Astrocyte (in vitro differentiated cells and primary cell): ENCODE measurements at regions not wholly inside any gene's neighbourhood (a gene's known extent, or its start where the extent isn't known, plus 50 kb on each side); places are given as distances from the start of the nearest gene placed in this dataset.

Experiments used
- DNase-seq: peaks from one replicate; pipeline ENCODE4 v3.0.0-alpha.2; 2010; ENCODE audit warnings: low read depth
- FAIRE-seq: peaks from 2 replicates; lab custom pipeline; 2011; peaks lifted over from hg19 to GRCh38; lab: Jason Lieb, UNC
- H2AFZ ChIP-seq: 2 replicates; pipeline ENCODE4 v1.6.0; 2012; ENCODE audit warnings: low read depth, low read length, inconsistent platforms
- H3K27ac ChIP-seq: 2 replicates; pipeline ENCODE4 v1.5.1; 2011; ENCODE audit warnings: low read depth, low read length, inconsistent platforms
- H3K27me3 ChIP-seq: 2 replicates; pipeline ENCODE4 v1.6.0; 2011; ENCODE audit warnings: low read length, inconsistent platforms; ENCODE audit not compliant: insufficient read depth
- H3K36me3 ChIP-seq: 2 replicates; pipeline ENCODE4 v1.5.1; 2011; ENCODE audit warnings: low read length, inconsistent platforms; ENCODE audit not compliant: insufficient read depth
- H3K4me1 ChIP-seq: 2 replicates; pipeline ENCODE4 v1.5.1; 2011; ENCODE audit warnings: low read length, inconsistent platforms; ENCODE audit not compliant: insufficient read depth
- H3K4me2 ChIP-seq: 2 replicates; pipeline ENCODE4 v1.6.0; 2012; ENCODE audit warnings: low read length, inconsistent platforms
- H3K4me3 ChIP-seq: 2 replicates; pipeline ENCODE4 v1.5.1; 2011; ENCODE audit warnings: low read depth, mild to moderate bottlenecking, low read length, inconsistent platforms; ENCODE audit not compliant: insufficient read depth
- H3K79me2 ChIP-seq: 2 replicates; pipeline ENCODE4 v1.6.0; 2012; ENCODE audit warnings: mild to moderate bottlenecking, low read length, inconsistent platforms; ENCODE audit not compliant: insufficient read depth
- H3K9ac ChIP-seq: 2 replicates; pipeline ENCODE4 v1.6.0; 2012; ENCODE audit warnings: mild to moderate bottlenecking, low read length, inconsistent platforms
- H3K9me3 ChIP-seq: 2 replicates; pipeline ENCODE4 v1.5.1; 2012; ENCODE audit warnings: low read depth, mild to moderate bottlenecking, low read length, inconsistent platforms; ENCODE audit not compliant: insufficient read depth
- H4K20me1 ChIP-seq: 2 replicates; pipeline ENCODE4 v1.6.0; 2012; ENCODE audit warnings: low read length, inconsistent platforms; ENCODE audit not compliant: insufficient read depth
- H3K27ac Mint-ChIP-seq: one replicate; pipeline ENCODE4 v1.8.0; 2021; ENCODE audit warnings: mild to moderate bottlenecking, mixed read lengths; ENCODE audit not compliant: unreplicated experiment
- H3K27me3 Mint-ChIP-seq: one replicate; pipeline ENCODE4 v1.8.0; 2021; ENCODE audit warnings: low read depth, mixed read lengths; ENCODE audit not compliant: unreplicated experiment
- H3K36me3 Mint-ChIP-seq: one replicate; pipeline ENCODE4 v1.8.0; 2021; ENCODE audit warnings: low read depth, mixed read lengths; ENCODE audit not compliant: unreplicated experiment
- H3K4me1 Mint-ChIP-seq: one replicate; pipeline ENCODE4 v1.8.0; 2021; ENCODE audit warnings: low read depth, mixed read lengths; ENCODE audit not compliant: unreplicated experiment
- H3K4me3 Mint-ChIP-seq: one replicate; pipeline ENCODE4 v1.8.0; 2021; ENCODE audit warnings: mild to moderate bottlenecking, moderate library complexity, mixed read lengths; ENCODE audit not compliant: unreplicated experiment
- H3K9me3 Mint-ChIP-seq: one replicate; pipeline ENCODE4 v1.8.0; 2021; ENCODE audit warnings: mild to moderate bottlenecking, mixed read lengths; ENCODE audit not compliant: unreplicated experiment
- EZH2 ChIP-seq: IDR thresholded peaks from 2 replicates; pipeline ENCODE4 v1.6.1; 2012; ENCODE audit warnings: mild to moderate bottlenecking, low read length, inconsistent platforms; ENCODE audit not compliant: insufficient read depth
- TF ChIP-seq, protein P1 (sequence below): IDR thresholded peaks from 2 replicates; pipeline ENCODE4 v1.5.1; 2011; ENCODE audit warnings: low read depth, mild to moderate bottlenecking, inconsistent platforms, low read length, moderate library complexity; ENCODE audit not compliant: insufficient read depth

DNA sequence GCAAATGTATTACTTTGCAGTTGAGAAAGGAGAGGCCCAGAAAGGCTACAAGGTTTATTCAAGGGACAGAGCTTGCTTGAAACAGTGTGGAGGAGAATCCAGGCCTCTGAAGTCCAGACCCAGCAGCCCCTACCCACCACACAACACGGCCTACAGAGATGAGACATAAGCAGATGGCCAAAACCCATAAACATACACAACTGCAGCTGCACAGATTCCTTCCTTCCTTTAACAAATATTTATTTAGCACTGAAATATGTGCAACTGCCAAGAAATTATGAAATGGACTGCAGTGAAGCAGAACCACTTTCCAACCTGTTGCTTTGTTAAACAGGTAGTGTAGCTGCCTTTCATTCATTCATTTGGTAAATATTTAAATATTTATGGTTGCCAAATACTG, 122.3 kb downstream of the SPATA19 start:
- H3K4me2 ChIP-seq = no peak overlapping the region
- no peak overlapping the region for H3K27ac Mint-ChIP-seq
- H3K36me3 Mint-ChIP-seq = no peaks in the 10 kb centered on the region
- no peaks in the 10 kb centered on the region for H4K20me1 ChIP-seq
- no peaks in the 10 kb centered on the region for H3K79me2 ChIP-seq
- FAIRE-seq (no peak), DNase-seq (no peak)
- H3K9me3 Mint-ChIP-seq = no peaks in the 10 kb centered on the region
- no peak overlapping the region for H3K4me3 ChIP-seq
- peaks cover 12% of the 10 kb centered on the region for H3K27me3 Mint-ChIP-seq
- H3K4me3 Mint-ChIP-seq = no peak overlapping the region
- no peak for TF ChIP-seq EZH2
- TF ChIP-seq, protein P1, sequence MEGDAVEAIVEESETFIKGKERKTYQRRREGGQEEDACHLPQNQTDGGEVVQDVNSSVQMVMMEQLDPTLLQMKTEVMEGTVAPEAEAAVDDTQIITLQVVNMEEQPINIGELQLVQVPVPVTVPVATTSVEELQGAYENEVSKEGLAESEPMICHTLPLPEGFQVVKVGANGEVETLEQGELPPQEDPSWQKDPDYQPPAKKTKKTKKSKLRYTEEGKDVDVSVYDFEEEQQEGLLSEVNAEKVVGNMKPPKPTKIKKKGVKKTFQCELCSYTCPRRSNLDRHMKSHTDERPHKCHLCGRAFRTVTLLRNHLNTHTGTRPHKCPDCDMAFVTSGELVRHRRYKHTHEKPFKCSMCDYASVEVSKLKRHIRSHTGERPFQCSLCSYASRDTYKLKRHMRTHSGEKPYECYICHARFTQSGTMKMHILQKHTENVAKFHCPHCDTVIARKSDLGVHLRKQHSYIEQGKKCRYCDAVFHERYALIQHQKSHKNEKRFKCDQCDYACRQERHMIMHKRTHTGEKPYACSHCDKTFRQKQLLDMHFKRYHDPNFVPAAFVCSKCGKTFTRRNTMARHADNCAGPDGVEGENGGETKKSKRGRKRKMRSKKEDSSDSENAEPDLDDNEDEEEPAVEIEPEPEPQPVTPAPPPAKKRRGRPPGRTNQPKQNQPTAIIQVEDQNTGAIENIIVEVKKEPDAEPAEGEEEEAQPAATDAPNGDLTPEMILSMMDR = no peak
- no peaks in the 10 kb centered on the region for H3K36me3 ChIP-seq
- peaks cover 10% of the 10 kb centered on the region for H3K4me1 Mint-ChIP-seq
- no peaks in the 10 kb centered on the region for H3K4me1 ChIP-seq
- no peaks in the 10 kb centered on the region for H3K27me3 ChIP-seq
- no peak overlapping the region for H3K27ac ChIP-seq
- H2AFZ ChIP-seq = no peak overlapping the region
- H3K9ac ChIP-seq = no peak overlapping the region
- no peaks in the 10 kb centered on the region for H3K9me3 ChIP-seq

DNA sequence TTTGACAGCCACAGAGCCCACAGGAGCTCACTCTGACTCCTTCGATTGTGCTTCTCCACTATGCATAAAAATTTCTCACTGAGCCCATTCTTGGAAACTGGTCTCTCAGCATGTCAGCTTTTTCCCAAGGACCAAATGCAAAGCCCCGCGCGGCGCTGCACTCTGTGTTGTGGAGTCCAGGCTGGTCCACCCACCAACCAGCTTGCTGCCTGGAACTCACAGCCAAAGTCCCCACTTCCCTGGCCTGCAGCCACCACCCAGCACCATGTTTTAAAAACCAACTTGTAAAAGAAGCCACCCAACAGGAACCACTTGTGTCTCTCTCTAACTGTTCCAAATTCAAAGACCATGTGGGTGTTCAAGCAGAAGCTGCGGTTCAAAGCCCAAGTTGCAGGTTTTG, 124.4 kb downstream of the SPATA19 start:
- DNase-seq (no peak), FAIRE-seq (no peak)
- Mint-ChIP-seq H3K36me3 (no peaks in the 10 kb centered on the region), H3K27ac (no peak overlapping the region), H3K9me3 (no peaks in the 10 kb centered on the region), H3K4me3 (no peak overlapping the region), H3K4me1 (peaks cover 22% of the 10 kb centered on the region), H3K27me3 (peaks cover 3% of the 10 kb centered on the region)
- TF ChIP-seq, protein P1 = no peak
- TF ChIP-seq EZH2 = no peak
- Histone ChIP-seq H3K79me2 (no peaks in the 10 kb centered on the region), H3K27ac (no peak overlapping the region), H3K27me3 (no peaks in the 10 kb centered on the region), H3K36me3 (no peaks in the 10 kb centered on the region), H4K20me1 (no peaks in the 10 kb centered on the region), H3K9ac (no peak overlapping the region), H3K4me3 (no peak overlapping the region), H2AFZ (no peak overlapping the region), H3K4me1 (no peaks in the 10 kb centered on the region), H3K4me2 (no peak overlapping the region), H3K9me3 (no peaks in the 10 kb centered on the region)

DNA sequence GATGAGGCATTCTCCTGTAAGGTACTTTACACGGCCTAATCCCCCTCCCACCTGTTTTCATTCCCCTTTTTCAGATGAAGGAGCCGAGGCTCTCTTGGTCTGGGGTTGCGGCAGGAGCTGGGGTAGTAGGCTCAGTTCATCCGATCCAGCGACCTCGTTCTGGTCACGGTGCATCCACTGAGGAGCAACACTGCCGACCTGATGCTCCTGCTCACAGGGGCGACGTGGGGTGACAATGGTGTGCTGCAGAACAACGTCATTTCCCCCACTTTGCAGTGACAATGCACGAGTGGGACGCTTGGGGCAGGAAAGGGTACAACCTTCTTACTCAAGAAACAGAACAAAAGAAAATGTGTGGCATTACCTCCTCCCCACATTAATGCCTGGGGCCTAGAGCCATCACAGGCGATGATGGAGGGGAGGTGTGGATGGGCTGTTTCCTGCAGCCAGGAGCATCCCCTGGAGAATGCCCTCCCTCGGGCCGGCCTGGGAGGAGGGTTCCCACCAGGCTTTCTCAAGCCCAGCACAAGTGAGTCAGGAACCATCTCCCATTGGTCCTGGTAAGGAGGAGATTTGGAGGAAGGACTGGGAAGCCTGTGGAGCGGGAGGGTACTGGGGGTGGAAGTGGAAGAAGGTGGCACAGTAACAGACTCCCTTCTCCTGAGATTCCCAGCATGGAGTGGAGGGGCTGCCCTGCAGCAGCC, 125.6 kb downstream of the SPATA19 start:
- H3K9me3 ChIP-seq = no peaks in the 10 kb centered on the region
- no peak overlapping the region for H3K4me3 ChIP-seq
- FAIRE-seq = no peak
- H3K36me3 ChIP-seq = no peaks in the 10 kb centered on the region
- H3K27me3 Mint-ChIP-seq = peaks cover 2% of the 10 kb centered on the region
- no peaks in the 10 kb centered on the region for H3K27me3 ChIP-seq
- TF ChIP-seq, protein P1 = no peak
- no peak for TF ChIP-seq EZH2
- no peaks in the 10 kb centered on the region for H3K36me3 Mint-ChIP-seq
- H3K4me1 Mint-ChIP-seq = peaks cover 30% of the 10 kb centered on the region
- H3K27ac Mint-ChIP-seq = no peak overlapping the region
- H2AFZ ChIP-seq = no peak overlapping the region
- H3K9me3 Mint-ChIP-seq = no peaks in the 10 kb centered on the region
- H3K4me3 Mint-ChIP-seq = no peak overlapping the region
- H4K20me1 ChIP-seq = no peaks in the 10 kb centered on the region
- DNase-seq = no peak
- no peak overlapping the region for H3K27ac ChIP-seq
- no peak overlapping the region for H3K9ac ChIP-seq
- no peak overlapping the region for H3K4me2 ChIP-seq
- H3K4me1 ChIP-seq = no peaks in the 10 kb centered on the region
- H3K79me2 ChIP-seq = no peaks in the 10 kb centered on the region
